Activated B cell treated with CpG ODN at 0.5 μM for 24 hours (primary cell): ENCODE measurements at regions not wholly inside any gene's neighbourhood (a gene's known extent, or its start where the extent isn't known, plus 50 kb on each side); places are given as distances from the start of the nearest gene placed in this dataset.

Experiments used
- ATAC-seq: fragments of 200-7000 bp; cut with Tn5 transposase; one replicate; pipeline ENCODE4 v1.10.0; 2021; ENCODE audit warnings: low read depth, mild to moderate bottlenecking, moderate library complexity
- CTCF ChIA-PET: fragments of 350-600 bp; sonication (Branson Sonifier 250); formaldehyde crosslinking; loops from one replicate; lab custom pipeline; 2021; ENCODE audit warnings: antibody characterized with exemption; lab: Charles Lee
- POLR2A ChIA-PET: fragments of 350-600 bp; sonication (Branson Sonifier 250); formaldehyde crosslinking; loops from one replicate; lab custom pipeline; 2021; ENCODE audit warnings: antibody characterized with exemption; lab: Charles Lee
- DNase-seq: peaks from one replicate; pipeline ENCODE4 v3.0.0; 2022
- H3K27ac Mint-ChIP-seq: one replicate; pipeline ENCODE4 v1.8.0; 2020; ENCODE audit warnings: mixed read lengths
- H3K27me3 Mint-ChIP-seq: one replicate; pipeline ENCODE4 v1.8.0; 2021; ENCODE audit warnings: mixed read lengths
- H3K36me3 Mint-ChIP-seq: one replicate; pipeline ENCODE4 v1.8.0; 2021; ENCODE audit warnings: low read depth, mixed read lengths
- H3K4me1 Mint-ChIP-seq: one replicate; pipeline ENCODE4 v1.8.0; 2021; ENCODE audit warnings: mixed read lengths
- H3K4me3 Mint-ChIP-seq: one replicate; pipeline ENCODE4 v1.8.0; 2020; ENCODE audit warnings: mild to moderate bottlenecking, mixed read lengths
- H3K9me3 Mint-ChIP-seq: one replicate; pipeline ENCODE4 v1.8.0; 2020; ENCODE audit warnings: mixed read lengths
- intact Hi-C: fragments of 100-400 bp; cut with micrococcal nuclease; formaldehyde crosslinking; loops from one replicate; pipeline ENCODE4 v1.15.1; 2024
- TF ChIP-seq, protein P1 (sequence below): fragments of 200-600 bp; IDR thresholded peaks from one replicate; pipeline ENCODE4 v1.8.0; 2022; ENCODE audit warnings: antibody characterized with exemption, mild to moderate bottlenecking

DNA sequence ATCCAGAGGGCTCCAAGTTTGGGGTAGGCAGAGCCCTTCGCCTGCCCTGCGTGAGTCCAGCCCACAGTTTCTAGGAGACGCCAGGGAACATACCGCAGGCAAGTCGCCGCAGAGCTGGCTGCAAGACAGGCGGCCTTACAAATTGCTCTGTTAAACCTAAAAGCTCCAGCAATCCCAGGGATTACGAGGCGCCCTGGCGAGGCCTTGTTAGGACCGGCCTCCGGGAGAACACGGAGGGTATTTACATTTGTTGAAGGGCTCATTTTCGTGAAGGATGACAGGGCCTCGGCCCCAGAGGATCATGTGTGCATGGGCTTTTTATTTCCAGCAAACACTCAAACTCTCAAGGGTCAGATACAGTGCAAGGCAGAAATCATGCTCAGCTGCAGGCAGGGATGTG is 77.6 kb upstream of the FOXF1 start:
- ChIA-PET CTCF (no interaction called here), POLR2A (no interaction called here)
- Mint-ChIP-seq H3K27ac (no peak overlapping the region), H3K36me3 (no peaks in the 10 kb centered on the region), H3K9me3 (no peaks in the 10 kb centered on the region), H3K4me3 (no peak overlapping the region), H3K27me3 (no peaks in the 10 kb centered on the region), H3K4me1 (no peaks in the 10 kb centered on the region)
- DNase-seq (no peak), ATAC-seq (no peak)
- TF ChIP-seq, protein P1, sequence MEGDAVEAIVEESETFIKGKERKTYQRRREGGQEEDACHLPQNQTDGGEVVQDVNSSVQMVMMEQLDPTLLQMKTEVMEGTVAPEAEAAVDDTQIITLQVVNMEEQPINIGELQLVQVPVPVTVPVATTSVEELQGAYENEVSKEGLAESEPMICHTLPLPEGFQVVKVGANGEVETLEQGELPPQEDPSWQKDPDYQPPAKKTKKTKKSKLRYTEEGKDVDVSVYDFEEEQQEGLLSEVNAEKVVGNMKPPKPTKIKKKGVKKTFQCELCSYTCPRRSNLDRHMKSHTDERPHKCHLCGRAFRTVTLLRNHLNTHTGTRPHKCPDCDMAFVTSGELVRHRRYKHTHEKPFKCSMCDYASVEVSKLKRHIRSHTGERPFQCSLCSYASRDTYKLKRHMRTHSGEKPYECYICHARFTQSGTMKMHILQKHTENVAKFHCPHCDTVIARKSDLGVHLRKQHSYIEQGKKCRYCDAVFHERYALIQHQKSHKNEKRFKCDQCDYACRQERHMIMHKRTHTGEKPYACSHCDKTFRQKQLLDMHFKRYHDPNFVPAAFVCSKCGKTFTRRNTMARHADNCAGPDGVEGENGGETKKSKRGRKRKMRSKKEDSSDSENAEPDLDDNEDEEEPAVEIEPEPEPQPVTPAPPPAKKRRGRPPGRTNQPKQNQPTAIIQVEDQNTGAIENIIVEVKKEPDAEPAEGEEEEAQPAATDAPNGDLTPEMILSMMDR: no peak
- intact Hi-C loops: no loop called here

DNA sequence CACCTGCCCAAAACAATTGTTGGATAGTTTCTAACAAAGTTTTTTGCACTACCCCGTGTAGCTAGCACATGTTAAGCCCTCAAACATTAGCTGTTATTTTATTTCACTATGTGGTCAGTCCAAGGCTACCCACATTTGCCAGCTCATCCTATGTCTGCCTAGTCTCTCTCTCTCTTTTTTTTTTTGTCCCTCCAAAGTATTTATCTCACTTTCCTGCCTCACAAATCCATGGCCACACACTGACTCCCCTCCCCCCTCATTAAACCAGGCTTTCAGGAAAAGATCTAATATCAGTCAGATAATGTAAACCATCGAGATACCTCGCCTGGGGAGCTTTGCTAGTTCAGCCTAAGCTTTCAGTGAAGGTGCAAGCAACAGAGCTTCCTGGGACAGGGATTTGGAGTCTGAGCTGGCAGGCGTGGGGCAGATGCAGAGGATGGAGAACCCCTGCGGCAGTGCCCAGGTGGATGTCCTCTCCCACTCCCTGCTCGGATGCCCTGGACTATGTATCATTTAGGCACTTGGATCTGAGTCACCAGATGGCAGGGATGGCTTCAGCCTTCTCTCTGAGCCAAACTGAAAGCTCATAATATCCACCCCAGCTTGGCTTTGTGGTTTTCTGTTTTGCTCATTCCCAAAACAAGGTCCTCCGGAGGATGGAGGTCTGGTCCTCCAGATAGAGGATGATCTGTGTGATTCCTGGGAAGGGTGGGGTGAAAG is 73.7 kb upstream of the FOXF1 start:
- ChIA-PET CTCF (no interaction called here), POLR2A (no interaction called here)
- intact Hi-C loops: no loop called here
- H3K9me3 Mint-ChIP-seq: no peaks in the 10 kb centered on the region
- ATAC-seq (no peak), DNase-seq (no peak)
- TF ChIP-seq, protein P1: no peak
- H3K36me3 Mint-ChIP-seq: no peaks in the 10 kb centered on the region
- H3K4me3 Mint-ChIP-seq: no peak overlapping the region
- no peaks in the 10 kb centered on the region for H3K27me3 Mint-ChIP-seq
- no peaks in the 10 kb centered on the region for H3K4me1 Mint-ChIP-seq
- H3K27ac Mint-ChIP-seq: no peak overlapping the region

DNA sequence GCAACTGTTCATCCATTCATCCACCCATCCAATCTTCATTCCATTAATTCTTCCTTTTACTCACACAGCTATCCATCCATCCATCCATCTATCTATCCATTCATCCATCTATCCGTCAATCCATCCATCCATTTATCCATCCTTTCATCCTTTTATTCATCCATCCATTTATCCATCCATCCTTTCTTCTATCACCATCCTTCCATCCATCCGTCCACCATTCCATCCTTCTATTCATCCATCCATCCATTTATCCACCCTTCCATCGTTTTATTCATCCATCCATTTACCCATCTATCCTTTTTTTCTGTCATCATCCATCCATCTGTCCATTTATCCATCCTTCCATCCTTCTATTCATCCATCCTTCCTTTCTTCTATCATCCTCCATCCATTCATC is 73.0 kb upstream of the FOXF1 start:
- intact Hi-C loops: no loop called here
- H3K4me1 Mint-ChIP-seq: no peaks in the 10 kb centered on the region
- no peaks in the 10 kb centered on the region for H3K36me3 Mint-ChIP-seq
- ATAC-seq (no peak), DNase-seq (no peak)
- H3K27me3 Mint-ChIP-seq: no peaks in the 10 kb centered on the region
- no peak overlapping the region for H3K27ac Mint-ChIP-seq
- ChIA-PET POLR2A (no interaction called here), CTCF (no interaction called here)
- TF ChIP-seq, protein P1: no peak
- H3K9me3 Mint-ChIP-seq: no peaks in the 10 kb centered on the region
- no peak overlapping the region for H3K4me3 Mint-ChIP-seq

DNA sequence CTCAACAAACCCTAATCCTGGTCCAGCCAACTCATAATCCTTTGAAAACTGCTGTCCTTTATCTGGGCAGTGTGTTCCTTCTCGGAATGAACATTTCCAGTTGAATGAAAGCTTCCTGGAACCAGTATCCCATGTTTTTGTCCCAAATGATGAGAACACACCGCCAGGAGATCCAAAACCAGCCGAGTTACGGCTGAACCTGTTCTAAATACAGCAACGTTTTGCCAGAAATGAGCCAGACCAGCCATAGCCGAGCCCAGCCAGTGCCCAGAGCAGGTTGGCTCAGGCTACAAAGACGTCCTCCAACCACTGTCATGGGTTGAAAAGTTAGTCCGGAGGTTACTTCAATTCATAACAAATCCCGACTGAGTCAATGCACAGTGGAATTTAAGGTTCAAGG is 67.6 kb upstream of the FOXF1 start:
- ChIA-PET POLR2A (no interaction called here), CTCF (no interaction called here)
- ATAC-seq: no peak
- Mint-ChIP-seq H3K36me3 (no peaks in the 10 kb centered on the region), H3K4me3 (no peak overlapping the region), H3K9me3 (no peaks in the 10 kb centered on the region), H3K27me3 (peaks cover 15% of the 10 kb centered on the region), H3K27ac (no peak overlapping the region), H3K4me1 (no peaks in the 10 kb centered on the region)
- no peak for DNase-seq
- TF ChIP-seq, protein P1: no peak
- intact Hi-C loops: no loop called here

DNA sequence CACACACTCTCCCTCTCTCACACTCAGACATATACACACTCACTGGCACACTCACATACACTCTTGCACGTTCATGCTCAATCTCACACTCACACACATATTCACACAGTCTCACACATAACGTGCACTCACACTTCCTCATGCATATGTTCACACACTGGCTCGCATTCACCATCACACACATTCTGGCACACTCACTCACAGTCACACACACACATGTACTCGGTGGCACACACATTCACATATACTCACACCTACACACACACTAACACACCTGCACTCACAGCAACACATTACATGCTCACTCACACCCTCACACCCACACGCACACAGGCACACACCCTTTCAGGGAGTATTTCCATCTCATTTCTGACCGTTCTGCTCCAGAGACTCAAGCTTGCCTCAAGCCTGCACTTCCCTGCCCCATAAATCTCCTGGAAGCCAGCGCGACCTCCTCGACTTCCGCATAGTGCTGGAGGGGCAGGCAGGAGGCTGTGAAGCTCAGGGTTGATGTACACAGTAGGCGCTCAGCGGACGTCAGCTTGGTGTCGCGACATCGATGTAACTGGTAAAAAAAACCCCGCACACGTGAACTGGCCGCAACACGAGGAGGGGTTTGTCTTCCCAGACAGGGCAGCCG is 66.7 kb upstream of the FOXF1 start:
- Mint-ChIP-seq H3K4me3 (no peak overlapping the region), H3K4me1 (no peaks in the 10 kb centered on the region), H3K27me3 (peaks cover 16% of the 10 kb centered on the region), H3K36me3 (no peaks in the 10 kb centered on the region), H3K27ac (no peak overlapping the region), H3K9me3 (no peaks in the 10 kb centered on the region)
- no peak for ATAC-seq
- ChIA-PET POLR2A (no interaction called here), CTCF (no interaction called here)
- TF ChIP-seq, protein P1: no peak
- intact Hi-C loops: no loop called here
- DNase-seq: no peak
